ENCODE measurements at regions not wholly inside any gene's neighbourhood (a gene's known extent, or its start where the extent isn't known, plus 50 kb on each side); places are given as distances from the start of the nearest gene placed in this dataset.

DNA sequence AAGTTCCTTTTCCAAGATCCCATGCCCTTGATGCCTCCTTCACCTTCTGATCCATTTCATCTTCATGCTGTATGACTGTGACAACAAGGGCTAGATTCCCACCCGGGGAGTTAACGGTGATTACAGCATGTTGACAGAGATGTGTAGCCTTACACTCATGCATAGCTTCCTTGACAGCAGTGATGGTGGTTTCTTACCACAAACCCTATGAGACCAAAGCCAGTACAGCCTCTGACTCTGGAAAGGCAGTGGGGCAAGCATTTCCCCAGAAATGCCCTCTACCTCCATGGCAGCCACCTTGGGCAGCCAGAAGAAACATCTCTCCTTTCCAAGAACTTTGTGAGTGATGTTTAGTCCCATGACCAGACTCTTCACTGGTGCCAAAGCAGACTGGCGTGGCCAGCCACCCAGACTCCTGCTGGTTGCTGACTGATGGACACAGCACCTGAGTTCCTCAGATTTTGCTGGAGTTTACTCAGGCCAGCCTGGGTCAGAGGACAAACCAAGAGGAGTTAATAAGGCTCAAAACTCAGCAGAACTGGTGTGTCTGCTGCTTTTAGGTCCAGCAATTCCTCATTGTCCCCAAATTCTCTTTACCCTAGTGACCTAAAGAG, 199.7 kb upstream of the SLC27A6 start:
- Mint-ChIP-seq H3K27me3 (ENCODE audit: insufficient read depth, unreplicated experiment) (no peaks in the 10 kb centered on the region), H3K4me1 (ENCODE audit: low read depth, unreplicated experiment) (no peaks in the 10 kb centered on the region), H3K27ac (ENCODE audit: unreplicated experiment) (no peak overlapping the region), H3K4me3 (ENCODE audit: unreplicated experiment) (no peak overlapping the region), H3K9me3 (ENCODE audit: unreplicated experiment) (no peaks in the 10 kb centered on the region), H3K36me3 (ENCODE audit: insufficient read depth, unreplicated experiment) (no peaks in the 10 kb centered on the region)
- POLR2A ChIA-PET, result no interaction called here
- no peaks in the 10 kb centered on the region for H3K9me3 ChIP-seq
- H3K4me1 ChIP-seq, result no peaks in the 10 kb centered on the region
- no peaks in the 10 kb centered on the region for H3K36me3 ChIP-seq (ENCODE audit: control insufficient read depth, insufficient read depth, low read length)
- TF ChIP-seq, protein P1, sequence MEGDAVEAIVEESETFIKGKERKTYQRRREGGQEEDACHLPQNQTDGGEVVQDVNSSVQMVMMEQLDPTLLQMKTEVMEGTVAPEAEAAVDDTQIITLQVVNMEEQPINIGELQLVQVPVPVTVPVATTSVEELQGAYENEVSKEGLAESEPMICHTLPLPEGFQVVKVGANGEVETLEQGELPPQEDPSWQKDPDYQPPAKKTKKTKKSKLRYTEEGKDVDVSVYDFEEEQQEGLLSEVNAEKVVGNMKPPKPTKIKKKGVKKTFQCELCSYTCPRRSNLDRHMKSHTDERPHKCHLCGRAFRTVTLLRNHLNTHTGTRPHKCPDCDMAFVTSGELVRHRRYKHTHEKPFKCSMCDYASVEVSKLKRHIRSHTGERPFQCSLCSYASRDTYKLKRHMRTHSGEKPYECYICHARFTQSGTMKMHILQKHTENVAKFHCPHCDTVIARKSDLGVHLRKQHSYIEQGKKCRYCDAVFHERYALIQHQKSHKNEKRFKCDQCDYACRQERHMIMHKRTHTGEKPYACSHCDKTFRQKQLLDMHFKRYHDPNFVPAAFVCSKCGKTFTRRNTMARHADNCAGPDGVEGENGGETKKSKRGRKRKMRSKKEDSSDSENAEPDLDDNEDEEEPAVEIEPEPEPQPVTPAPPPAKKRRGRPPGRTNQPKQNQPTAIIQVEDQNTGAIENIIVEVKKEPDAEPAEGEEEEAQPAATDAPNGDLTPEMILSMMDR (IDR thresholded peaks at IDR 0.05; ENCODE audit: insufficient read depth in 1 of 2, low read depth in 1 of 2, low read length in 1 of 2, severe bottlenecking in 1 of 2, unreplicated experiment in 1 of 2), result no peak
- DNase-seq, result no peak
- BruUV-seq (replicated peaks), result no TSS peak
- CTCF ChIA-PET, result no interaction called here
- no peak overlapping the region for H3K4me3 ChIP-seq (ENCODE audit: low read depth, low read length)
- intact Hi-C loops (cut with micrococcal nuclease; ENCODE audit: unreplicated experiment), result no loop called here
- H3K27me3 ChIP-seq (replicated peaks; ENCODE audit: control insufficient read depth, insufficient read depth, low read length), result no peaks in the 10 kb centered on the region

DNA sequence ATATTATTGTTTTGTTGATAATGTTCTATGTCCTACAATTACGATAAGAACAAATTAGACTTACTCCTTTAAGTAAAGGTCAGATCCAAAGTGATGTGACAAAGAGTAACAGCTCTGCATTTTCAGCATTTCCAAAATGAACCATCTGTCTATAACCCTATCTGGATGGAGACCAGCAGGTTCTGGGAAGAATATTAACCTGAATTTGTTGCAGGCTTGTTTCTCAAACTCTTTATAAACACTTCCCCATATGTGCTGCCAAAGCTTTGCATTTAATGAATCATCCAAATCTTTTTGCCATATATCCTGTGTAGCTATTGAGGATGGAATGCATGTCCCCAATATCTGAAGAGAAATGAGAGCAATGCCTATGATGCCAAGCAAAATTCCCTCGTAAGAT, 198.9 kb upstream of the SLC27A6 start:
- no peaks in the 10 kb centered on the region for H3K9me3 Mint-ChIP-seq (ENCODE audit: unreplicated experiment)
- no peak overlapping the region for H3K27ac Mint-ChIP-seq (ENCODE audit: unreplicated experiment)
- intact Hi-C loops (cut with micrococcal nuclease; ENCODE audit: unreplicated experiment), result no loop called here
- H3K4me3 ChIP-seq (ENCODE audit: low read depth, low read length), result no peak overlapping the region
- TF ChIP-seq, protein P1 (IDR thresholded peaks at IDR 0.05; ENCODE audit: insufficient read depth in 1 of 2, low read depth in 1 of 2, low read length in 1 of 2, severe bottlenecking in 1 of 2, unreplicated experiment in 1 of 2), result no peak
- H3K9me3 ChIP-seq, result no peaks in the 10 kb centered on the region
- DNase-seq, result no peak
- CTCF ChIA-PET, result no interaction called here
- POLR2A ChIA-PET, result no interaction called here
- H3K36me3 Mint-ChIP-seq (ENCODE audit: insufficient read depth, unreplicated experiment), result no peaks in the 10 kb centered on the region
- H3K27me3 ChIP-seq (replicated peaks; ENCODE audit: control insufficient read depth, insufficient read depth, low read length), result no peaks in the 10 kb centered on the region
- H3K36me3 ChIP-seq (ENCODE audit: control insufficient read depth, insufficient read depth, low read length), result no peaks in the 10 kb centered on the region
- H3K4me1 ChIP-seq, result no peaks in the 10 kb centered on the region
- H3K4me3 Mint-ChIP-seq (ENCODE audit: unreplicated experiment), result no peak overlapping the region
- BruUV-seq (replicated peaks), result no TSS peak
- H3K4me1 Mint-ChIP-seq (ENCODE audit: low read depth, unreplicated experiment), result no peaks in the 10 kb centered on the region
- H3K27me3 Mint-ChIP-seq (ENCODE audit: insufficient read depth, unreplicated experiment), result no peaks in the 10 kb centered on the region

DNA sequence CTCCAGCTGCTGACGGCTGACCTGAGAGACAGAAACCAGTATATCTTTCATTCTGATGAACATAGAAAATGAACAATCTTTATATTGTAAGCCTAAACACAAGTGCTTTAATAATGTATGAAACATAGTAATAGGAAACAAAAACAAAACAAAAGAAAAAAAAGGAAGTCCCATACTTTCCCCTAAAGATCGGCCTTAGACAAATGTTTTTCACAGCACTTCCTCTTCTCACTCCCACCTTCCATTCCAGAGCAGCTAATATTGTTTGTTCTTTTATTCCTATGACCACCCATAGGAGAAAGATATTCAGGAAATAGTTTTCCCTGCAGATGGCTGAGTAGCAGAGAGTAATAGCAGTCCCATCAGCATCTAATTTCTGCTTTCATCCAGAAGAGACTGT, 194.4 kb upstream of the SLC27A6 start:
- no peak overlapping the region for H3K27ac Mint-ChIP-seq (ENCODE audit: unreplicated experiment)

More for the DNA sequence above, 194.4 kb upstream of the SLC27A6 start:
- Histone ChIP-seq H3K4me3 (ENCODE audit: low read depth, low read length) (no peak overlapping the region), H3K9me3 (no peaks in the 10 kb centered on the region), H3K27me3 (replicated peaks; ENCODE audit: control insufficient read depth, insufficient read depth, low read length) (no peaks in the 10 kb centered on the region), H3K4me1 (no peaks in the 10 kb centered on the region), H3K36me3 (ENCODE audit: control insufficient read depth, insufficient read depth, low read length) (no peaks in the 10 kb centered on the region)
- no peak for DNase-seq
- CTCF ChIA-PET, result no interaction called here
- no TSS peak for BruUV-seq (replicated peaks)
- no peaks in the 10 kb centered on the region for H3K9me3 Mint-ChIP-seq (ENCODE audit: unreplicated experiment)
- no peaks in the 10 kb centered on the region for H3K4me1 Mint-ChIP-seq (ENCODE audit: low read depth, unreplicated experiment)
- TF ChIP-seq, protein P1 (IDR thresholded peaks at IDR 0.05; ENCODE audit: insufficient read depth in 1 of 2, low read depth in 1 of 2, low read length in 1 of 2, severe bottlenecking in 1 of 2, unreplicated experiment in 1 of 2), result no peak
- H3K36me3 Mint-ChIP-seq (ENCODE audit: insufficient read depth, unreplicated experiment), result no peaks in the 10 kb centered on the region
- intact Hi-C loops (cut with micrococcal nuclease; ENCODE audit: unreplicated experiment), result no loop called here
- POLR2A ChIA-PET, result no interaction called here
- H3K4me3 Mint-ChIP-seq (ENCODE audit: unreplicated experiment), result no peak overlapping the region
- H3K27me3 Mint-ChIP-seq (ENCODE audit: insufficient read depth, unreplicated experiment), result peaks cover 5% of the 10 kb centered on the region
